Prostate gland (tissue), 2 donors: ENCODE measurements at regions not wholly inside any gene's neighbourhood (a gene's known extent, or its start where the extent isn't known, plus 50 kb on each side); places are given as distances from the start of the nearest gene placed in this dataset.
"Not testable (repeated sequence)": the region's sequence is repeated elsewhere in the genome, so short reads cannot be mapped to it uniquely, and the experiment has no call there.

Experiments
- POLR2AphosphoS5 ChIP-seq: sonication (generic); formaldehyde crosslinking; IDR thresholded peaks from one replicate; pipeline ENCODE4 v1.6.1; 2017; ENCODE audit warnings: antibody characterized with exemption
- TF ChIP-seq, protein P1 (sequence below), 4 experiments: fragments of 200-600 bp in 2 of 4; fragments of 450-650 bp in 2 of 4; sonication (generic) in 2 of 4; IDR thresholded peaks; 1 replicate in 3 of 4; 2 replicates in 1 of 4; pipeline ENCODE4 v1.5.1; 2016 to 2019; ENCODE audit warnings: antibody characterized with exemption in 4 of 4, mild to moderate bottlenecking in 2 of 4, moderate library complexity in 2 of 4

DNA sequence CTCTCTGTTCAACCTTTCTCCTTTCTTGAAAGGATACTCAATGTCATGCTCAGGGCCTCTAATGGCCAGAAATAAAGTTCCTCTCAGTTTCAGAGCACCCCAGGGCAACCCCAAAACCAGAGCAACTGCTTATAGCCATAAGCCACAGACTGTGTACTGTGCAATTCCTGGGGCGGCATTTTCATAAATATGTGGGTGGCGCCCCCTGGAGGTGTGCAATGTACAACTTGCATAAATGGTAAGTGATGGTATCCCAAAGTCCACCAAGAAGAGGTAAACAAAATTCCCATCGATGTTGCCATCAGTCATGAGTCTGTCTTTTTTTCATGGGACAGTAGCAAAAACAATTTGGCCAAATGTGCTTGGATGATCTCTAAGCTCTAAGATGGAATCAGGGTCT lies 108.4 kb upstream of the ROPN1B start:
- TF ChIP-seq, protein P1, sequence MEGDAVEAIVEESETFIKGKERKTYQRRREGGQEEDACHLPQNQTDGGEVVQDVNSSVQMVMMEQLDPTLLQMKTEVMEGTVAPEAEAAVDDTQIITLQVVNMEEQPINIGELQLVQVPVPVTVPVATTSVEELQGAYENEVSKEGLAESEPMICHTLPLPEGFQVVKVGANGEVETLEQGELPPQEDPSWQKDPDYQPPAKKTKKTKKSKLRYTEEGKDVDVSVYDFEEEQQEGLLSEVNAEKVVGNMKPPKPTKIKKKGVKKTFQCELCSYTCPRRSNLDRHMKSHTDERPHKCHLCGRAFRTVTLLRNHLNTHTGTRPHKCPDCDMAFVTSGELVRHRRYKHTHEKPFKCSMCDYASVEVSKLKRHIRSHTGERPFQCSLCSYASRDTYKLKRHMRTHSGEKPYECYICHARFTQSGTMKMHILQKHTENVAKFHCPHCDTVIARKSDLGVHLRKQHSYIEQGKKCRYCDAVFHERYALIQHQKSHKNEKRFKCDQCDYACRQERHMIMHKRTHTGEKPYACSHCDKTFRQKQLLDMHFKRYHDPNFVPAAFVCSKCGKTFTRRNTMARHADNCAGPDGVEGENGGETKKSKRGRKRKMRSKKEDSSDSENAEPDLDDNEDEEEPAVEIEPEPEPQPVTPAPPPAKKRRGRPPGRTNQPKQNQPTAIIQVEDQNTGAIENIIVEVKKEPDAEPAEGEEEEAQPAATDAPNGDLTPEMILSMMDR (IDR thresholded peaks at IDR 0.05): not testable (repeated sequence)
- TF ChIP-seq POLR2AphosphoS5: not testable (repeated sequence)
